HG03342 (cell line): ENCODE measurements at regions not wholly inside any gene's neighbourhood (a gene's known extent, or its start where the extent isn't known, plus 50 kb on each side); places are given as distances from the start of the nearest gene placed in this dataset.
"Not testable (repeated sequence)": the region's sequence is repeated elsewhere in the genome, so short reads cannot be mapped to it uniquely, and the experiment has no call there.

ENCODE experiments used
- ATAC-seq: cut with Tn5 transposase; IDR thresholded peaks from one replicate; pipeline ENCODE4 v1.9.1; 2021; ENCODE audit warnings: mild to moderate bottlenecking, moderate library complexity; ENCODE audit not compliant: unreplicated experiment

- ATAC-seq = not testable (repeated sequence)
These were observed 95.6 kb downstream of the GPX5 start for GRCh38 chr6:28621268-28621667.

- not testable (repeated sequence) for ATAC-seq
These were observed 97.6 kb downstream of the GPX5 start for GRCh38 chr6:28623242-28623641.

GRCh38 chr6:28626386-28626785 is 100.7 kb downstream of the GPX5 start:
- not testable (repeated sequence) for ATAC-seq

- no peak for ATAC-seq
These were observed 106.7 kb downstream of the GPX5 start for GRCh38 chr6:28632326-28632851.

- no peak for ATAC-seq
These were observed 107.9 kb downstream of the GPX5 start for GRCh38 chr6:28633445-28634215.

GRCh38 chr6:28634411-28634760 is 108.7 kb downstream of the GPX5 start:
- ATAC-seq = no peak

GRCh38 chr6:28634761-28635546 is 109.3 kb downstream of the GPX5 start:
- ATAC-seq = no peak

GRCh38 chr6:28635547-28636158 is 110.0 kb downstream of the GPX5 start:
- no peak for ATAC-seq

GRCh38 chr6:28638787-28639430 is 113.2 kb downstream of the GPX5 start:
- no peak for ATAC-seq

- ATAC-seq = not testable (repeated sequence)
These were observed 114.0 kb downstream of the GPX5 start for GRCh38 chr6:28639445-28640290.

GRCh38 chr6:28643017-28643740 is 117.5 kb downstream of the GPX5 start:
- no peak for ATAC-seq

- ATAC-seq = no peak
These were observed 121.0 kb downstream of the GPX5 start for GRCh38 chr6:28646650-28647049.

GRCh38 chr6:28648035-28648877 is 122.6 kb downstream of the GPX5 start:
- no peak for ATAC-seq

- ATAC-seq = no peak
These were observed 123.2 kb downstream of the GPX5 start for GRCh38 chr6:28648878-28649375.

- no peak for ATAC-seq
These were observed 125.5 kb downstream of the GPX5 start for GRCh38 chr6:28651161-28651560.

- no peak for ATAC-seq
These were observed 128.2 kb downstream of the GPX5 start for GRCh38 chr6:28653876-28654275.

- no peak for ATAC-seq
These were observed 129.5 kb downstream of the GPX5 start for GRCh38 chr6:28655164-28655563.

- ATAC-seq = no peak
These were observed 131.0 kb downstream of the GPX5 start for GRCh38 chr6:28656715-28657114.
